NCI-H446 (cell line): ENCODE measurements at regions not wholly inside any gene's neighbourhood (a gene's known extent, or its start where the extent isn't known, plus 50 kb on each side); places are given as distances from the start of the nearest gene placed in this dataset.
"Not testable (repeated sequence)": the region's sequence is repeated elsewhere in the genome, so short reads cannot be mapped to it uniquely, and the experiment has no call there.

Experiments used
- DNase-seq, 2 experiments: peaks; one replicate each; lab custom pipeline; 2025; lab: John Stamatoyannopoulos, UW

- DNase-seq: not testable (repeated sequence)
These were observed 435.6 kb downstream of the RWDD3 start for GRCh38 chr1:95669638-95670037.

- no peak for DNase-seq
These were observed 437.1 kb downstream of the RWDD3 start for GRCh38 chr1:95671098-95671497.

GRCh38 chr1:95679262-95679661 is 445.3 kb downstream of the RWDD3 start:
- DNase-seq: no peak

GRCh38 chr1:95685081-95685480 is 451.1 kb downstream of the RWDD3 start:
- DNase-seq: no peak

GRCh38 chr1:95686217-95686616 is 452.2 kb downstream of the RWDD3 start:
- no peak for DNase-seq

GRCh38 chr1:95699149-95699953 is 465.3 kb downstream of the RWDD3 start:
- no peak for DNase-seq

GRCh38 chr1:95701450-95702173 is 467.6 kb downstream of the RWDD3 start:
- DNase-seq: no peak

GRCh38 chr1:95703046-95703445 is 469.0 kb downstream of the RWDD3 start:
- no peak for DNase-seq

GRCh38 chr1:95716097-95716496 is 482.1 kb downstream of the RWDD3 start:
- no peak for DNase-seq

GRCh38 chr1:95716550-95716949 is 482.5 kb downstream of the RWDD3 start:
- no peak for DNase-seq

GRCh38 chr1:95723346-95723745 is 489.3 kb downstream of the RWDD3 start:
- DNase-seq: no peak

GRCh38 chr1:95728841-95729240 is 494.8 kb downstream of the RWDD3 start:
- no peak for DNase-seq

- DNase-seq: no peak
These were observed 497.0 kb downstream of the RWDD3 start for GRCh38 chr1:95730986-95731385.

- DNase-seq: no peak
These were observed 497.5 kb downstream of the RWDD3 start for GRCh38 chr1:95731466-95731865.

- DNase-seq: no peak
These were observed 499.0 kb downstream of the RWDD3 start for GRCh38 chr1:95733031-95733430.

GRCh38 chr1:95733671-95734070 is 499.7 kb downstream of the RWDD3 start:
- DNase-seq: no peak

- DNase-seq: no peak
These were observed 500.6 kb downstream of the RWDD3 start for GRCh38 chr1:95734560-95734959.

GRCh38 chr1:95742591-95743089 is 508.6 kb downstream of the RWDD3 start:
- DNase-seq: no peak

- no peak for DNase-seq
These were observed 510.7 kb downstream of the RWDD3 start for GRCh38 chr1:95744731-95745130.

GRCh38 chr1:95752515-95753381 is 518.7 kb downstream of the RWDD3 start:
- no peak for DNase-seq

- no peak for DNase-seq
These were observed 519.5 kb downstream of the RWDD3 start for GRCh38 chr1:95753382-95754016.

GRCh38 chr1:95754412-95754811 is 520.4 kb downstream of the RWDD3 start:
- no peak for DNase-seq
